Body of pancreas (tissue), 4 donors: ENCODE measurements at regions not wholly inside any gene's neighbourhood (a gene's known extent, or its start where the extent isn't known, plus 50 kb on each side); places are given as distances from the start of the nearest gene placed in this dataset.

ENCODE experiments used
- POLR2A ChIP-seq, 3 donors: fragments of 450-650 bp; IDR thresholded peaks; one replicate each; pipeline ENCODE4 v1.6.1; 2016; ENCODE audit warnings: antibody characterized with exemption in 3 of 3, mild to moderate bottlenecking in 2 of 3
- TF ChIP-seq, protein P1 (sequence below), 7 experiments: fragments of 450-650 bp in 4 of 7; fragments of 200-600 bp in 3 of 7; sonication (generic) in 3 of 7; IDR thresholded peaks; one replicate each; pipeline ENCODE4 v1.5.1; 2016 to 2019; ENCODE audit warnings: antibody characterized with exemption in 7 of 7

DNA sequence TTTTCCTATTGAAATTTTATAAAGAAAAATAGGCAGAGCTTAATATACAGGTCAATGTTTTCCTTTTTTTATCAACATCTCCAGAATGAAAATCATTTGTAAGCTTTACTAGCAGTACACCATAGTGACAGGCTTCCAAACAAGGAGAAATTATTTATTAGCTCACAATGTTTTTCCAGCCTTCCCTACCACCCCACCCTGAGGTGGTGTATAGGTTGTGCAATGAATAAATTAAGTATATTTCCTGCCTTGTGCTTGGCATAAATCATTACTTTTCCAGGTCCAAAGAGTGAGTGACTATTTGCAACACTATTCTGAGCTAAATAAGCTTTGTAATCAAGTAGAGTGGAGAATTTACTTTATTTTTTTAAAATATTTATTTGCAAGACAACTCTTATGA is 876.2 kb upstream of the POU3F3 start:
- TF ChIP-seq, protein P1, sequence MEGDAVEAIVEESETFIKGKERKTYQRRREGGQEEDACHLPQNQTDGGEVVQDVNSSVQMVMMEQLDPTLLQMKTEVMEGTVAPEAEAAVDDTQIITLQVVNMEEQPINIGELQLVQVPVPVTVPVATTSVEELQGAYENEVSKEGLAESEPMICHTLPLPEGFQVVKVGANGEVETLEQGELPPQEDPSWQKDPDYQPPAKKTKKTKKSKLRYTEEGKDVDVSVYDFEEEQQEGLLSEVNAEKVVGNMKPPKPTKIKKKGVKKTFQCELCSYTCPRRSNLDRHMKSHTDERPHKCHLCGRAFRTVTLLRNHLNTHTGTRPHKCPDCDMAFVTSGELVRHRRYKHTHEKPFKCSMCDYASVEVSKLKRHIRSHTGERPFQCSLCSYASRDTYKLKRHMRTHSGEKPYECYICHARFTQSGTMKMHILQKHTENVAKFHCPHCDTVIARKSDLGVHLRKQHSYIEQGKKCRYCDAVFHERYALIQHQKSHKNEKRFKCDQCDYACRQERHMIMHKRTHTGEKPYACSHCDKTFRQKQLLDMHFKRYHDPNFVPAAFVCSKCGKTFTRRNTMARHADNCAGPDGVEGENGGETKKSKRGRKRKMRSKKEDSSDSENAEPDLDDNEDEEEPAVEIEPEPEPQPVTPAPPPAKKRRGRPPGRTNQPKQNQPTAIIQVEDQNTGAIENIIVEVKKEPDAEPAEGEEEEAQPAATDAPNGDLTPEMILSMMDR (IDR thresholded peaks at IDR 0.05), result no peak
- TF ChIP-seq POLR2A (IDR thresholded peaks at IDR 0.05), result no peak
